ENCODE measurements at regions not wholly inside any gene's neighbourhood (a gene's known extent, or its start where the extent isn't known, plus 50 kb on each side); places are given as distances from the start of the nearest gene placed in this dataset.
"Not testable (repeated sequence)": the region's sequence is repeated elsewhere in the genome, so short reads cannot be mapped to it uniquely, and the experiment has no call there.

- TF ChIP-seq CTCF (conservative IDR thresholded peaks at IDR 0.05; ENCODE audit: low read depth, low read length); EZH2 (IDR thresholded peaks at IDR 0.05; ENCODE audit: borderline replicate concordance, low read depth, low read length, poor library complexity, severe bottlenecking): not testable (repeated sequence)
Measured at GRCh38 chr2:89222063-89222732, 530.7 kb downstream of the RPIA start.

Measured in A673 (cell line).